Stimulated activated naive B cell treated with anti-CD40 and anti-IgM and Interleukin-4, amounts not matched to agents 10 μg/mL and 1 μg/mL and 100 μg/mL, for 72 hours (primary cell): ENCODE measurements at regions not wholly inside any gene's neighbourhood (a gene's known extent, or its start where the extent isn't known, plus 50 kb on each side); places are given as distances from the start of the nearest gene placed in this dataset.
A peak's percentile ranks its signal among the peaks of the same experiment; 100 is the strongest.

Source experiments
- ATAC-seq, 2 donors: fragments of 150-1000 bp; cut with Tn5 transposase; replicated peaks; 2 replicates each; pipeline ENCODE4 v1.10.0; 2021; ENCODE audit warnings: moderate library complexity in 1 of 2
- DNase-seq: peaks from one replicate; pipeline ENCODE4 v3.0.0; 2021
- H3K27ac Mint-ChIP-seq: one replicate; pipeline ENCODE4 v1.8.0; 2022; ENCODE audit warnings: mild to moderate bottlenecking, mixed read lengths
- H3K27me3 Mint-ChIP-seq, 2 donors: one replicate each; pipeline ENCODE4 v1.8.0; 2022; ENCODE audit warnings: mixed read lengths in 2 of 2
- H3K36me3 Mint-ChIP-seq, 2 donors: one replicate each; pipeline ENCODE4 v1.8.0; 2022; ENCODE audit warnings: mixed read lengths in 2 of 2, mild to moderate bottlenecking in 1 of 2
- H3K4me1 Mint-ChIP-seq, 2 donors: one replicate each; pipeline ENCODE4 v1.8.0; 2022; ENCODE audit warnings: mixed read lengths in 2 of 2, mild to moderate bottlenecking in 1 of 2
- H3K4me3 Mint-ChIP-seq, 2 donors: one replicate each; pipeline ENCODE4 v1.8.0; 2022; ENCODE audit warnings: mild to moderate bottlenecking in 2 of 2, mixed read lengths in 2 of 2, moderate library complexity in 1 of 2
- H3K9me3 Mint-ChIP-seq, 2 donors: one replicate each; pipeline ENCODE4 v1.8.0; 2022; ENCODE audit warnings: mixed read lengths in 2 of 2, mild to moderate bottlenecking in 1 of 2

DNA sequence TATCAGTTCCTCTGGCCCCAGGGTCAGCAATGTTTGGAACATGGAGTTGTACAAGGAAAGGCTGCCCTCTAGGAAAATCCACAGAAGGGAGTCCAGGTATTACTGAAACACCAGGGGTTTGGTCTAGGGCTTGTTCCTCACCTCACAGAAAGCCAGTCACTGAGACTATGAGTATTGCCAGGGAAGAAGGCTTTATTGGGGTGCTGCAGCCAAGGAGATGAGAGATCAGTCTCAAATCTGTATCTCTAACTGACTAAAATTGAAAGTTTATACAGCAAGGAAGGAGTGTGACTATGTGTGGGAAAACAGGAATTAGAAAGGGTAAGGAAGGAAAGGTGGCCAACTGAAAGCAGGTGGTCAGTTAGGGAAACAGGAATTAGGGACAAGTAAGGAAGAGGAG is 172.3 kb downstream of the LYPLAL1 start:
- H3K27ac Mint-ChIP-seq = no peak overlapping the region
- H3K9me3 Mint-ChIP-seq = peaks cover 24 to 27% of the 10 kb centered on the region in 2 donors

DNA sequence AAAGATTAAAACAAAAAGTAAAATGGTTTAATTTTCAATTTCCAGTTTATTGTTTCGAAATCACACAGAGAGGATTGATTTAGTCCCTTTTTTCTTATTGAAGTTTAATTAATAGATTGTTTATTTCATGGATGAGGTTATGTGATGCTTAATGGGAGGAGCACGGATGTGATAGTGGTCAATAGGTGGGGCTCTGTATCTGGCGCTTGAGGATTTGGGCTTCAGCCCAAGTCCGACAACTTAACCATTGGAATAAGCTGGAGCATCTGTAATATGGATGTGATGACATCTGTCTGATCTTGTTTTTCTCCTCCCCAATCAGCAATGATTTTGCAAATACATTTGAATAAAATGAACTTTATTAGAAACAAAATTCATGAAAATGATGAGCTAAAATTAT is 169.2 kb downstream of the LYPLAL1 start:
- no peak for DNase-seq
- peaks cover 24 to 27% of the 10 kb centered on the region in 2 donors for H3K9me3 Mint-ChIP-seq
- H3K4me1 Mint-ChIP-seq = no peaks in the 10 kb centered on the region
- peaks cover 9 to 13% of the 10 kb centered on the region in 2 donors for H3K36me3 Mint-ChIP-seq
- no peak overlapping the region for H3K27ac Mint-ChIP-seq
- H3K27me3 Mint-ChIP-seq = no peaks in the 10 kb centered on the region
- H3K4me3 Mint-ChIP-seq = no peak overlapping the region
- no peak for ATAC-seq

More for the DNA sequence above, 172.3 kb downstream of the LYPLAL1 start:
- no peak for DNase-seq
- H3K27me3 Mint-ChIP-seq = no peaks in the 10 kb centered on the region
- no peak overlapping the region for H3K4me3 Mint-ChIP-seq
- no peak for ATAC-seq
- no peaks in the 10 kb centered on the region for H3K4me1 Mint-ChIP-seq
- peaks cover 9 to 13% of the 10 kb centered on the region in 2 donors for H3K36me3 Mint-ChIP-seq

GRCh38 chr1:219340796-219341195 is 167.1 kb downstream of the LYPLAL1 start:
- DNase-seq = no peak
- Mint-ChIP-seq H3K36me3 (peaks cover under 1 to 4% of the 10 kb centered on the region in 2 donors), H3K4me1 (no peaks in the 10 kb centered on the region), H3K9me3 (peaks cover 12% of the 10 kb centered on the region in 2 donors), H3K27ac (no peak overlapping the region), H3K4me3 (no peak overlapping the region), H3K27me3 (no peaks in the 10 kb centered on the region)
- no peak for ATAC-seq

DNA sequence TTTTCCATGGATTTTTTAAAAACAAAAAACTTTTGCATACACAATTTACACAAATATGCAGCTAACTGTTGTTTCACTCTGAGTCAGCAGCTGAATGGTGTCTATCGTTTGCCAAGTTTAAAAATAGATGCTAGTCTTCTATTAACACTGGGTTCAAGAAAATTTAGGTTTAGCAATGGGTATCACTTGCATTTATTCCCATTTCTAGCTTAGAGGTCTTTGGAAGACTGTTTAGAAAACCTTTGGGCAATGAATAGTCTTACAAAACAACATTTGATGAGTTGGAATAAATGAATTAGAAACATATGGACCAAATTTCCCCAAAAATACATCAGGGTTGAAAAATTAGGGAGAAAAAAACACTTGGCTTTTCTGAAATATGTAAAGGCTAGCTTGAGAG is 165.8 kb downstream of the LYPLAL1 start:
- DNase-seq (no peak), ATAC-seq (no peak)
- Mint-ChIP-seq H3K27ac (no peak overlapping the region), H3K27me3 (no peaks in the 10 kb centered on the region), H3K4me1 (no peaks in the 10 kb centered on the region), H3K9me3 (peaks cover 4% of the 10 kb centered on the region in 2 donors), H3K36me3 (no peaks in the 10 kb centered on the region), H3K4me3 (no peak overlapping the region)

- H3K4me3 Mint-ChIP-seq = no peak overlapping the region
- no peak for DNase-seq
- H3K27ac Mint-ChIP-seq = no peak overlapping the region
- H3K9me3 Mint-ChIP-seq = no peaks in the 10 kb centered on the region
- H3K4me1 Mint-ChIP-seq = no peaks in the 10 kb centered on the region
- no peak for ATAC-seq
- no peaks in the 10 kb centered on the region for H3K27me3 Mint-ChIP-seq
- no peaks in the 10 kb centered on the region for H3K36me3 Mint-ChIP-seq
These were observed 163.9 kb downstream of the LYPLAL1 start for GRCh38 chr1:219337588-219337987.

GRCh38 chr1:219333626-219334025 is 159.9 kb downstream of the LYPLAL1 start:
- ATAC-seq (no peak), DNase-seq (no peak)
- H3K27me3 Mint-ChIP-seq = no peaks in the 10 kb centered on the region
- H3K27ac Mint-ChIP-seq = no peak overlapping the region
- H3K4me3 Mint-ChIP-seq = no peak overlapping the region
- H3K4me1 Mint-ChIP-seq = no peaks in the 10 kb centered on the region
- H3K9me3 Mint-ChIP-seq = no peaks in the 10 kb centered on the region
- H3K36me3 Mint-ChIP-seq = no peaks in the 10 kb centered on the region

GRCh38 chr1:219331424-219331823 is 157.7 kb downstream of the LYPLAL1 start:
- no peak overlapping the region for H3K4me3 Mint-ChIP-seq
- H3K36me3 Mint-ChIP-seq = peaks cover 8 to 18% of the 10 kb centered on the region in 2 donors
- H3K4me1 Mint-ChIP-seq = no peaks in the 10 kb centered on the region
- H3K27ac Mint-ChIP-seq = no peak overlapping the region
- ATAC-seq (no peak), DNase-seq (no peak)
- H3K9me3 Mint-ChIP-seq = peaks cover 15 to 19% of the 10 kb centered on the region in 2 donors
- H3K27me3 Mint-ChIP-seq = no peaks in the 10 kb centered on the region

GRCh38 chr1:219330669-219331068 is 157.0 kb downstream of the LYPLAL1 start:
- Mint-ChIP-seq H3K27me3 (no peaks in the 10 kb centered on the region), H3K4me1 (no peaks in the 10 kb centered on the region), H3K36me3 (peaks cover 8 to 18% of the 10 kb centered on the region in 2 donors), H3K27ac (no peak overlapping the region), H3K9me3 (peaks cover 15 to 19% of the 10 kb centered on the region in 2 donors), H3K4me3 (no peak overlapping the region)
- ATAC-seq (no peak), DNase-seq (no peak)

GRCh38 chr1:219330001-219330400 is 156.3 kb downstream of the LYPLAL1 start:
- no peak overlapping the region for H3K4me3 Mint-ChIP-seq
- H3K27ac Mint-ChIP-seq = no peak overlapping the region
- no peaks in the 10 kb centered on the region for H3K27me3 Mint-ChIP-seq
- H3K9me3 Mint-ChIP-seq = peaks cover 15 to 19% of the 10 kb centered on the region in 2 donors
- DNase-seq (no peak), ATAC-seq (no peak)
- H3K36me3 Mint-ChIP-seq = peaks cover 8 to 18% of the 10 kb centered on the region in 2 donors
- H3K4me1 Mint-ChIP-seq = no peaks in the 10 kb centered on the region

DNA sequence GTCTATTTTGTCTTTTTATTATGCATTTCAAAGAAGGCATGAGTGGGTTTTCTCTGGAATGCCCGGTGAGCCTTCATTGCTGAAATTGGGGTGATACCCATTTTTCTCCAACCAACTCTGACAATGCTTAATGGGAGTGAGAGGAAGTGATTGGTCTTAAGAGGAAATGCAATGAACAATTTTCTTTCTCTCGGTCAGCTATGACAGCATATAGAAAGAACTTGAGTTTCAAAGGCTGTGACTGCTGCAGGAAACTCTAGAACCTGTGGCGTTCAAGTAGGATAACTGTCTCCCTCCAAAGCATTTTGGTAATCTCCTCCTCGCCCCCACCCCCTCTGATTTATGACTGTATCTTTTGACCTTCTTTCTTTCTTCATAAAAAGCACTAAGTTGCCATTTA is 155.9 kb downstream of the LYPLAL1 start:
- H3K9me3 Mint-ChIP-seq = peaks cover 15 to 19% of the 10 kb centered on the region in 2 donors
- no peak for ATAC-seq
- DNase-seq = no peak
- H3K27ac Mint-ChIP-seq = no peak overlapping the region
- H3K4me1 Mint-ChIP-seq = no peaks in the 10 kb centered on the region
- H3K4me3 Mint-ChIP-seq = no peak overlapping the region
- H3K27me3 Mint-ChIP-seq = no peaks in the 10 kb centered on the region
- H3K36me3 Mint-ChIP-seq = peaks cover 8 to 18% of the 10 kb centered on the region in 2 donors

DNA sequence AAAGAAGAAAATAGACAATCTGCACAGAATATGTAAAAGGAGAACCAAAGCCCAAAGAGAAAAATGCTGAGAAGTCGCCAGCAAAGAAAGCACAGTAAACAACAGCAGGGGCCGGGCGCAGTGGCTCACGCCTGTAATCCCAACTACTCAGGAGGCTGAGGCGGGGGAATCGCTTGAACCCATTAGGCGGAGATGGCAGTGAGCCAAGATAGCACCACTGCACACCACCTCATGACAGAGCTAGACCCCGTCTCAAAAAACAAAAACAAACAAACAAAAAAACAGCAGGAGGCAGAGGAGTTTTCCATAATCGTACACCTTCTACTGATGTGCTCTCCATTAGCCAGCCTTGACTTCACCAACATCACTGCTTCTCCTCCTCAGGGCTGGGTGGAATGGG is 153.2 kb downstream of the LYPLAL1 start:
- Mint-ChIP-seq H3K27me3 (no peaks in the 10 kb centered on the region), H3K4me1 (peaks cover 0 to 2% of the 10 kb centered on the region in 2 donors), H3K36me3 (peaks cover 8 to 18% of the 10 kb centered on the region in 2 donors), H3K9me3 (peaks cover 15 to 19% of the 10 kb centered on the region in 2 donors), H3K27ac (no peak overlapping the region), H3K4me3 (no peak overlapping the region)
- DNase-seq = no peak
- ATAC-seq = no peak

GRCh38 chr1:219325368-219325742 is 151.7 kb downstream of the LYPLAL1 start:
- Mint-ChIP-seq H3K4me3 (no peak overlapping the region), H3K27ac (no peak overlapping the region)

GRCh38 chr1:219324629-219325367 is 151.1 kb downstream of the LYPLAL1 start:
- Mint-ChIP-seq H3K9me3 (peaks cover 17 to 19% of the 10 kb centered on the region in 2 donors), H3K4me1 (peaks cover 0 to 2% of the 10 kb centered on the region in 2 donors), H3K27ac (no peak overlapping the region), H3K27me3 (no peaks in the 10 kb centered on the region), H3K36me3 (peaks cover 8 to 18% of the 10 kb centered on the region in 2 donors), H3K4me3 (no peak overlapping the region)
- DNase-seq (no peak), ATAC-seq (peak; percentile 39 to 79)

More at GRCh38 chr1:219325368-219325742, 151.7 kb downstream of the LYPLAL1 start:
- ATAC-seq = no peak
- peaks cover 0 to 2% of the 10 kb centered on the region in 2 donors for H3K4me1 Mint-ChIP-seq
- no peaks in the 10 kb centered on the region for H3K27me3 Mint-ChIP-seq
- peaks cover 8 to 18% of the 10 kb centered on the region in 2 donors for H3K36me3 Mint-ChIP-seq
- no peak for DNase-seq
- H3K9me3 Mint-ChIP-seq = peaks cover 17 to 19% of the 10 kb centered on the region in 2 donors

DNA sequence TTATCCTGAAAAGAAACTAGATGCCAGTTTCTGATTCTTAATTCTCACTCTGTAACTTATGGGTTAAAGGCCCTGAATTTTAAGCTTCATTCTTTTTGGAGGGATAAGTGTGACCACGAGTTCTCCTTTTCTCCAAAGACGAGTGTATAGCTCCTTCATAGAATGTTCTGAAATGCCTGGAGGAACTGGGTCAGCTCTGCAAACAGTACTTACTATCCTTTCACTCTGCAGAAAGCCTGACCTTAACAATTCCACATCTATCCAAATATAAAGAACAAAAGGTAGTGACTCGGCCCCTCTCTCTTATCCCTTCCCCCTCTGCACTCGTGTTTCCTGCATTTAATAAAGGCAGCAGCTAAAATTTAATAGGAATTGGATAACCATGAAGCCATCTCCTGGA is 150.5 kb downstream of the LYPLAL1 start:
- peaks cover 17 to 19% of the 10 kb centered on the region in 2 donors for H3K9me3 Mint-ChIP-seq
- H3K27ac Mint-ChIP-seq = no peak overlapping the region
- peaks cover 8 to 18% of the 10 kb centered on the region in 2 donors for H3K36me3 Mint-ChIP-seq
- DNase-seq = no peak
- H3K4me1 Mint-ChIP-seq = peaks cover 0 to 2% of the 10 kb centered on the region in 2 donors
- no peak overlapping the region for H3K4me3 Mint-ChIP-seq
- ATAC-seq = no peak
- H3K27me3 Mint-ChIP-seq = no peaks in the 10 kb centered on the region

GRCh38 chr1:219323426-219323825 is 149.7 kb downstream of the LYPLAL1 start:
- ATAC-seq = no peak
- peaks cover 0 to 2% of the 10 kb centered on the region in 2 donors for H3K4me1 Mint-ChIP-seq
- no peak overlapping the region for H3K4me3 Mint-ChIP-seq
- DNase-seq = no peak
- H3K36me3 Mint-ChIP-seq = peaks cover 8 to 18% of the 10 kb centered on the region in 2 donors
- peaks cover 17% of the 10 kb centered on the region in 2 donors for H3K9me3 Mint-ChIP-seq
- H3K27me3 Mint-ChIP-seq = no peaks in the 10 kb centered on the region
- H3K27ac Mint-ChIP-seq = no peak overlapping the region
